Adipocyte (in vitro differentiated cells): ENCODE measurements at regions not wholly inside any gene's neighbourhood (a gene's known extent, or its start where the extent isn't known, plus 50 kb on each side); places are given as distances from the start of the nearest gene placed in this dataset.

Source experiments
- DNase-seq: peaks from one replicate; pipeline ENCODE4 v3.0.0-alpha.2; 2015; ENCODE audit warnings: low read depth
- H3K27me3 ChIP-seq: replicated peaks from 2 replicates; pipeline ENCODE4 v1.7.0; 2013; ENCODE audit warnings: mild to moderate bottlenecking, low read length, moderate library complexity; ENCODE audit not compliant: control insufficient read depth, insufficient read depth
- H3K36me3 ChIP-seq: 2 replicates; pipeline ENCODE4 v1.7.0; 2013; ENCODE audit warnings: low read length, mild to moderate bottlenecking, moderate library complexity; ENCODE audit not compliant: control insufficient read depth, insufficient read depth, severe bottlenecking
- H3K4me1 ChIP-seq: 2 replicates; pipeline ENCODE4 v1.7.0; 2013; ENCODE audit warnings: mild to moderate bottlenecking, low read length, moderate library complexity; ENCODE audit not compliant: control insufficient read depth, insufficient read depth
- H3K4me3 ChIP-seq: 2 replicates; pipeline ENCODE4 v1.7.0; 2013; ENCODE audit warnings: mild to moderate bottlenecking, low read length, moderate library complexity
- H3K9ac ChIP-seq: 2 replicates; pipeline ENCODE4 v1.7.0; 2013; ENCODE audit warnings: mild to moderate bottlenecking, low read length, moderate library complexity
- H3K9me3 ChIP-seq: 2 replicates; pipeline ENCODE4 v1.7.0; 2013; ENCODE audit warnings: mild to moderate bottlenecking, low read length, moderate library complexity; ENCODE audit not compliant: control insufficient read depth

DNA sequence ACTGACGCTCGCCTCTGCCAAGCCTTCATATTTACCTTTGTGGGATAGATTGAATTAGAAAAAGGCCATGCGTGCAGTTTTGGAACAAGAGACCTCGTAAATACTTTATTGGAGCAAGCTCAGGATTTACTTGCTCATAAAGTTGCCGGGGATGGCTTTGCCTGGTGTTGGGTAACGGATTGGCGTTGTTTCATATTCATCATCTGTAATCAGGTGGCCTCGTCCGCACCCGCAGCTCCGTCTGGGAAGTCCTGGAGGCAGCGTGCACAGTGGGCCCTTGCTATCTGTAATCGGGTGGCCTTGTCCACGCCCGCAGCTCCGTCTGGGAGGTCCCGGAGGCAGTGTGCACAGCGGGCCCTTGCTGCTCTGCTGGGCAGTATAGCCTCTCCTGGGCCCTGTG lies 1209.3 kb downstream of the BRD1 start:
- Histone ChIP-seq H3K36me3 (no peaks in the 10 kb centered on the region), H3K9me3 (no peaks in the 10 kb centered on the region), H3K4me1 (no peaks in the 10 kb centered on the region), H3K4me3 (no peak overlapping the region), H3K9ac (no peak overlapping the region), H3K27me3 (no peaks in the 10 kb centered on the region)
- no peak for DNase-seq

DNA sequence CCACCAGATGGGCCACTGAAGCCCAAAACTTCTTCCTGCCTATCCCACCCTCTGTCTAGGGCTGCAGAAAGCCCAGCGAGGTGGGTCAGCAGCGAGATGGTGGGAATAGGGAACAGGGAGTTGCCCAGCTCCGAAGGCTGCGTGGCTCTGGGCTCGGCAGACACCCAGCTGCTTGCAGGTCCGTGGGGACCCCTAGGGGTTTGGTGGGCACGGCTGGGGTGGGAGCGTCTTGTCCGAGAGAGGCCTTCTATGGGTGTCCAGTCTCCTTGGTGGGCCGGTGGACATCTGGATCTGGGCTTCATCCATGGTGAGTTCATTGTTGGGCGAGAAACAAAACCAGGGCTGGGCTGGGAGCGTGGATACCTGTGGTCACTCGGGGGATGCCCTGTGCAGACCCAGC lies 1211.0 kb downstream of the BRD1 start:
- no peaks in the 10 kb centered on the region for H3K36me3 ChIP-seq
- no peaks in the 10 kb centered on the region for H3K9me3 ChIP-seq
- no peak for DNase-seq
- H3K9ac ChIP-seq = no peak overlapping the region
- H3K4me3 ChIP-seq = no peak overlapping the region
- no peaks in the 10 kb centered on the region for H3K27me3 ChIP-seq
- H3K4me1 ChIP-seq = no peaks in the 10 kb centered on the region

- DNase-seq = no peak
- Histone ChIP-seq H3K9ac (no peak overlapping the region), H3K9me3 (no peaks in the 10 kb centered on the region), H3K4me1 (no peaks in the 10 kb centered on the region), H3K36me3 (no peaks in the 10 kb centered on the region), H3K4me3 (no peak overlapping the region), H3K27me3 (no peaks in the 10 kb centered on the region)
These were observed 1212.3 kb downstream of the BRD1 start for GRCh38 chr22:48615171-48616008.

DNA sequence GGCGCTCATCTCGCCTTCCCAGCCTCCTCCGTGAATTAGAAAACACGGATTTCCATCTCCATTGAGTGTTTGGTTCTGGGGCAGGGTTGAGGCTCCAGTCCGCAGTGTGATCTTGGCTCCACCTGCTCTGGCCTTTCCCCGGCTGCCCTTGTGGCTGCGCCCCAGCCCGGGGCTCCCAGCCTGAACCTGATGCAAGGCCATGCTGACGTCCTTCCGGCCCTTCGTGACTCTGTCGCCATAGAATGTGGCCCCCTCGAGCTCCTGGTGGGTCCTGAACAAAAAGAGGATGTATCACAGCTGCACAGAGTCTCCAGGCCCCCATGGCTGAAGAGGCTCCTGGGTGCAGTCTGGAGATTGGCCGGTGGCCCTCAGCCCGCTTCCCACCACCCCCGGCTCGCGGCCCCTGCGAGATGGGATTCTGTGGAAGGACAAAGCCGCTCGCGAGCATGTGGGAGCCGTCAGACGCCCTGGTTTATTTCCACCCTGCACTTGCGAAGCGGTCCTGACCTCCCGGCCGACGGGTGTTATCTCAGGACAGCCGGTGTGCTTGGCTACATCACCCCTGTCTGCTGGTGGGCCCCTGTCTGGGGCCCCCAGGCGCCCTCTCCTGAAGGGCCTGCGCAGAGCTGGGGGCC lies 1214.0 kb downstream of the BRD1 start:
- H3K36me3 ChIP-seq = no peaks in the 10 kb centered on the region
- no peak overlapping the region for H3K4me3 ChIP-seq
- H3K27me3 ChIP-seq = no peaks in the 10 kb centered on the region
- H3K9me3 ChIP-seq = no peaks in the 10 kb centered on the region
- no peak overlapping the region for H3K9ac ChIP-seq
- no peak for DNase-seq
- H3K4me1 ChIP-seq = no peaks in the 10 kb centered on the region

- no peaks in the 10 kb centered on the region for H3K27me3 ChIP-seq
- no peak for DNase-seq
- H3K9me3 ChIP-seq = no peaks in the 10 kb centered on the region
- no peak overlapping the region for H3K9ac ChIP-seq
- H3K4me3 ChIP-seq = no peak overlapping the region
- no peaks in the 10 kb centered on the region for H3K4me1 ChIP-seq
- H3K36me3 ChIP-seq = no peaks in the 10 kb centered on the region
These were observed 1215.3 kb downstream of the BRD1 start for GRCh38 chr22:48612077-48612995.

- Histone ChIP-seq H3K9me3 (no peaks in the 10 kb centered on the region), H3K4me1 (no peaks in the 10 kb centered on the region), H3K27me3 (no peaks in the 10 kb centered on the region), H3K9ac (no peak overlapping the region), H3K36me3 (no peaks in the 10 kb centered on the region), H3K4me3 (no peak overlapping the region)
- DNase-seq = no peak
These were observed 1218.3 kb downstream of the BRD1 start for GRCh38 chr22:48609279-48609865.

GRCh38 chr22:48607901-48608662 lies 1219.6 kb downstream of the BRD1 start:
- DNase-seq = no peak
- Histone ChIP-seq H3K27me3 (no peaks in the 10 kb centered on the region), H3K9ac (no peak overlapping the region), H3K4me1 (no peaks in the 10 kb centered on the region), H3K4me3 (no peak overlapping the region), H3K36me3 (no peaks in the 10 kb centered on the region), H3K9me3 (no peaks in the 10 kb centered on the region)

DNA sequence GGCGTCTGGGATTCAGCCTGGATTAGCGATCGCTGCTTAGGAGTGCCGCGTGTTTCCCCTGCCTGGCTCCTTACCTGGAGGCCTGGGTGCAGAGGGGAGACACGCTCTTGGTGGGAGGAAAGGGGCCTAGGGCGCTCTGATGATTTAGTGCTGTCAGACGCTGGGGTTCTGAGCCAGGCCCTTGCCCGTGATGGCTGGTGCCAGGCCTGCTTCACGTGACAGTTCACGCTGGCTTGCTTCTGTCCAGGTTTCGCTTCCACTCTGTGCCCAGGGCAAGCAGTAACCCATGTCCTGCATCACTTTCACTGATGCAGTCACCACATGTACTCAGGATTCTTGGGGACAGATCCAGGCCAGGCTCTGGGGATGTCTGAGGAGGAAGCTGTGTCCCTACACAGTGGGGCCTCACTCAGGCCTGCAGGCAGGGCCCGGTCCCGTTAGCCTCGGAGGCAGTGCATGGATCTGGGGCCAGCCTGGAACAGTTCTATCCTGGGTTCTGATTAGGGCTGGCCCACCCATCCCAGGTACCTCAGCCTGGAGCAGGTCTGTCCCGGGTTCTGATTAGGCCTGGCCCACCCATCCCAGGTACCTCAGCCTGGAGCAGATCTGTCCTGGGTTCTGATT lies 1220.9 kb downstream of the BRD1 start:
- no peak for DNase-seq
- no peak overlapping the region for H3K9ac ChIP-seq
- H3K4me3 ChIP-seq = no peak overlapping the region
- H3K9me3 ChIP-seq = no peaks in the 10 kb centered on the region
- H3K4me1 ChIP-seq = no peaks in the 10 kb centered on the region
- no peaks in the 10 kb centered on the region for H3K27me3 ChIP-seq
- H3K36me3 ChIP-seq = no peaks in the 10 kb centered on the region

GRCh38 chr22:48605856-48606481 lies 1221.7 kb downstream of the BRD1 start:
- no peak for DNase-seq
- H3K36me3 ChIP-seq = no peaks in the 10 kb centered on the region
- H3K4me3 ChIP-seq = no peak overlapping the region
- H3K4me1 ChIP-seq = no peaks in the 10 kb centered on the region
- H3K9me3 ChIP-seq = no peaks in the 10 kb centered on the region
- no peaks in the 10 kb centered on the region for H3K27me3 ChIP-seq
- no peak overlapping the region for H3K9ac ChIP-seq

DNA sequence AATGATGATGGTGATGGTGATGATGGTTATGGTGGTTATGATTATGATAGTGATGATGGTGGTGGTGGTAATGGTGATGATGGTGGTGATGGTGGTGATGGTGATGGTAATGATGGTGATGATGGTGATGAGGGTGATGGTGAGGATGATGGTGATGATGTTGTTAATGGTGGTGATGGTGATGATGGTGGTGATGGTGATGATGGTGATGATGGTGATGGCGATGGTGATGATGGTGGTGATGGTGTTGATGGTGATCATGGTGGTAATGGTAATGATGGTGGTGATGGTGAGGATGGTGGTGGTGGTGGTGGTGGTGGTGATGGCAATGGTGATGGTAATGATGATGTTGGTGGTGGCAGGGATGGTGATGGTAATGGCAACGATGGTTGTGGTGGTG lies 1222.5 kb downstream of the BRD1 start:
- no peaks in the 10 kb centered on the region for H3K36me3 ChIP-seq
- DNase-seq = no peak
- H3K4me1 ChIP-seq = no peaks in the 10 kb centered on the region
- no peak overlapping the region for H3K9ac ChIP-seq
- no peaks in the 10 kb centered on the region for H3K9me3 ChIP-seq
- no peaks in the 10 kb centered on the region for H3K27me3 ChIP-seq
- no peak overlapping the region for H3K4me3 ChIP-seq
